ENCODE measurements at regions not wholly inside any gene's neighbourhood (a gene's known extent, or its start where the extent isn't known, plus 50 kb on each side); places are given as distances from the start of the nearest gene placed in this dataset.

- H3K9me3 ChIP-seq, result no peaks in the 10 kb centered on the region
- intact Hi-C loops (cut with DNase I; ENCODE audit: low total_unique reads), result no loop called here
Measured at GRCh38 chr16:59748531-59748930, 1014.4 kb upstream of the GOT2 start.

GRCh38 chr16:59743504-59743903 is 1009.4 kb upstream of the GOT2 start:
- H3K27ac ChIP-seq, result no peak overlapping the region
- H3K9me3 ChIP-seq, result no peaks in the 10 kb centered on the region
- H3K4me1 ChIP-seq, result no peaks in the 10 kb centered on the region
- TF ChIP-seq CTCF (IDR thresholded peaks at IDR 0.05) (no peak), POLR2A (IDR thresholded peaks at IDR 0.05) (no peak)
- intact Hi-C loops (cut with DNase I; ENCODE audit: low total_unique reads), result no loop called here
- no peak overlapping the region for H3K4me3 ChIP-seq
- no peak for DNase-seq
- no peaks in the 10 kb centered on the region for H3K36me3 ChIP-seq
- H3K27me3 ChIP-seq, result no peaks in the 10 kb centered on the region

More at GRCh38 chr16:59748531-59748930, 1014.4 kb upstream of the GOT2 start:
- Histone ChIP-seq H3K4me3 (no peak overlapping the region), H3K27me3 (no peaks in the 10 kb centered on the region), H3K27ac (no peak overlapping the region), H3K36me3 (no peaks in the 10 kb centered on the region), H3K4me1 (no peaks in the 10 kb centered on the region)
- DNase-seq, result no peak
- TF ChIP-seq POLR2A (IDR thresholded peaks at IDR 0.05), result no peak
- no peak for TF ChIP-seq CTCF (IDR thresholded peaks at IDR 0.05)

- Histone ChIP-seq H3K4me1 (no peaks in the 10 kb centered on the region), H3K36me3 (no peaks in the 10 kb centered on the region), H3K9me3 (no peaks in the 10 kb centered on the region), H3K27me3 (no peaks in the 10 kb centered on the region), H3K27ac (no peak overlapping the region), H3K4me3 (no peak overlapping the region)
- intact Hi-C loops (cut with DNase I; ENCODE audit: low total_unique reads), result no loop called here
- DNase-seq, result no peak
- TF ChIP-seq CTCF (IDR thresholded peaks at IDR 0.05), result no peak
- no peak for TF ChIP-seq POLR2A (IDR thresholded peaks at IDR 0.05)
Measured at GRCh38 chr16:59740858-59741257, 1006.7 kb upstream of the GOT2 start.

GRCh38 chr16:59737274-59737673 is 1003.2 kb upstream of the GOT2 start:
- H3K4me1 ChIP-seq, result no peaks in the 10 kb centered on the region
- H3K4me3 ChIP-seq, result no peak overlapping the region
- H3K27me3 ChIP-seq, result no peaks in the 10 kb centered on the region
- no peak for DNase-seq
- no peak for TF ChIP-seq CTCF (IDR thresholded peaks at IDR 0.05)
- no peak for TF ChIP-seq POLR2A (IDR thresholded peaks at IDR 0.05)
- no peak overlapping the region for H3K27ac ChIP-seq
- intact Hi-C loops (cut with DNase I; ENCODE audit: low total_unique reads), result no loop called here
- no peaks in the 10 kb centered on the region for H3K36me3 ChIP-seq
- no peaks in the 10 kb centered on the region for H3K9me3 ChIP-seq

- no peaks in the 10 kb centered on the region for H3K4me1 ChIP-seq
- no peak overlapping the region for H3K4me3 ChIP-seq
- H3K27me3 ChIP-seq, result no peaks in the 10 kb centered on the region
- H3K27ac ChIP-seq, result no peak overlapping the region
- no peaks in the 10 kb centered on the region for H3K9me3 ChIP-seq
- intact Hi-C loops (cut with DNase I; ENCODE audit: low total_unique reads), result no loop called here
- no peak for DNase-seq
- TF ChIP-seq POLR2A (IDR thresholded peaks at IDR 0.05) (no peak), CTCF (IDR thresholded peaks at IDR 0.05) (no peak)
- H3K36me3 ChIP-seq, result no peaks in the 10 kb centered on the region
Measured at GRCh38 chr16:59733321-59733720, 999.2 kb upstream of the GOT2 start.

Data from uterus (tissue), 3 donors.